Mucosa of descending colon (tissue), 3 donors: ENCODE measurements at regions not wholly inside any gene's neighbourhood (a gene's known extent, or its start where the extent isn't known, plus 50 kb on each side); places are given as distances from the start of the nearest gene placed in this dataset.

Experiments used
- ATAC-seq: fragments of 200-7000 bp; cut with Tn5 transposase; one replicate; pipeline ENCODE4 v1.9.1; 2020; ENCODE audit warnings: mild to moderate bottlenecking, moderate library complexity
- DNase-seq, 3 donors: peaks; one replicate each; pipeline ENCODE4 v3.0.0-alpha.2; 2020
- H3K36me3 ChIP-seq: fragments of 200-600 bp; one replicate; pipeline ENCODE4 v1.8.0; 2021; ENCODE audit warnings: low read depth, mild to moderate bottlenecking
- H3K4me1 ChIP-seq: fragments of 200-600 bp; one replicate; pipeline ENCODE4 v1.8.0; 2021; ENCODE audit warnings: low read depth, mild to moderate bottlenecking
- H3K4me3 ChIP-seq: fragments of 200-600 bp; one replicate; pipeline ENCODE4 v1.8.0; 2021; ENCODE audit warnings: mild to moderate bottlenecking
- H3K9me3 ChIP-seq: fragments of 200-600 bp; one replicate; pipeline ENCODE4 v1.8.0; 2021; ENCODE audit warnings: mild to moderate bottlenecking
- CTCF ChIP-seq: fragments of 200-600 bp; IDR thresholded peaks from one replicate; pipeline ENCODE4 v1.8.0; 2022; ENCODE audit warnings: antibody characterized with exemption, mild to moderate bottlenecking
- intact Hi-C, 2 donors: fragments of 100-400 bp; cut with DNase I in 1 of 2; cut with micrococcal nuclease in 1 of 2; formaldehyde crosslinking; loops; one replicate each; pipeline versions ENCODE4 v1.11.0 to v1.11.1; 2022; cut with DNase I, micrococcal nuclease
- donor health status: DM: no; HTN: no; CAD: no; lungs with moderate emphysema.
- donor health status: DM: no; HTN: no; CAD: no.
- donor health status: DM: no; HTN: yes; CAD: no.

GRCh38 chr1:201589186-201589585 is 50.3 kb downstream of the NAV1 start:
- ATAC-seq = no peak
- Histone ChIP-seq H3K36me3 (no peaks in the 10 kb centered on the region), H3K4me1 (no peaks in the 10 kb centered on the region), H3K9me3 (no peaks in the 10 kb centered on the region), H3K4me3 (no peak overlapping the region)
- no peak for DNase-seq
- TF ChIP-seq CTCF = no peak
- intact Hi-C loops = no loop called here

GRCh38 chr1:201590474-201590873 is 51.5 kb downstream of the NAV1 start:
- Histone ChIP-seq H3K4me1 (no peaks in the 10 kb centered on the region), H3K4me3 (no peak overlapping the region), H3K36me3 (no peaks in the 10 kb centered on the region), H3K9me3 (no peaks in the 10 kb centered on the region)
- no peak for TF ChIP-seq CTCF
- no peak for ATAC-seq
- intact Hi-C loops = no loop called here
- no peak for DNase-seq

DNA sequence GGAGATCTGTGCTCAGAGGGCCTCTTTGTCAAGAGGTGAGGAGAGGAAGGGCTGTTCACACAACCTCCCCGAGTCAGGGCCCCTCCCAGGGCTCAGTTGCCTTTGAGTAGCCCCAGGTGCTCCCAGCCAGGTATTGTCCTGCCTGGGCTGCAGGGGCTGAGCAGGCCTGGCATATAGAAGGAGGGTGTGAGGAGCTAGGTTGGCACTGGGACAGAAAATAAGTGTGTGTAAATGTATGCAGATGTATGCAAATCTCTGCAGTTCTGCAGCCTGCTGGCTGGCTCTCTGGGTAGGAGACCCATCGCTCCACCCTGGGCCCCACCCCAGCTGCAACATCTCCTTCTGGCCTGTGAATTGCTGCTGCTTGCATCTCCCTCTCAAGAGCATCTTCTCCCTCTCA is 52.4 kb downstream of the NAV1 start:
- ATAC-seq = no peak
- Histone ChIP-seq H3K4me3 (no peak overlapping the region), H3K4me1 (no peaks in the 10 kb centered on the region), H3K9me3 (no peaks in the 10 kb centered on the region), H3K36me3 (no peaks in the 10 kb centered on the region)
- no peak for TF ChIP-seq CTCF
- intact Hi-C loops = no loop called here
- no peak for DNase-seq

DNA sequence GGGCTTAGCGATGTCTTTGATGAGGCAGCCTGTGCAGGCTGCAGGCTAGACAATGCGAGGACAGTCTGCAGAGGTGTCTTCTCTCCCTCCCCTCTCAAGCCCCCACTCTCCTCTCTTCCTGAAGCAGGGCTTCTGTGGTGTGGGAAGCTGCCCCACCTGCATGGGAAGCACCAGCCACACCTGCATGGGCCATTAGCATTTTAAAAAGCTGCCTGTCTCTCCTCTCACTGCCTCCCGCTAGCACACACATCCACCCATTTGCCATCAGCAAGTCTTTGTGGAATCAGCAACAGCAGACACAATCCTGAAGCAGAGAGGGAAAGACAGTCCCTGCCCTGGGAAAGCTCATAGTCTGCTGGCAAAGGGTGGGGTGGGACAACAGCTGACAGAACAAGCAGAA is 53.1 kb downstream of the NAV1 start:
- ATAC-seq = no peak
- intact Hi-C loops = no loop called here
- DNase-seq = no peak
- Histone ChIP-seq H3K4me1 (no peaks in the 10 kb centered on the region), H3K36me3 (no peaks in the 10 kb centered on the region), H3K4me3 (no peak overlapping the region), H3K9me3 (no peaks in the 10 kb centered on the region)
- no peak for TF ChIP-seq CTCF

GRCh38 chr1:201593200-201593921 is 54.4 kb downstream of the NAV1 start:
- TF ChIP-seq CTCF = no peak
- ATAC-seq (no peak), DNase-seq (peak in 1 of 3 donors; percentile 34)
- intact Hi-C loops = no loop called here
- no peaks in the 10 kb centered on the region for H3K9me3 ChIP-seq
- no peaks in the 10 kb centered on the region for H3K36me3 ChIP-seq
- peaks cover 3% of the 10 kb centered on the region for H3K4me1 ChIP-seq
- no peak overlapping the region for H3K4me3 ChIP-seq
